H9 (cell line): ENCODE measurements at regions not wholly inside any gene's neighbourhood (a gene's known extent, or its start where the extent isn't known, plus 50 kb on each side); places are given as distances from the start of the nearest gene placed in this dataset.

Experiments used
- DNase-seq: peaks from one replicate; pipeline ENCODE4 v3.0.0-alpha.2; 2017
- H2AFZ ChIP-seq: one replicate; pipeline ENCODE4 v1.6.1; 2013; ENCODE audit warnings: mild to moderate bottlenecking, low read length, control low read depth, moderate library complexity
- H2AK5ac ChIP-seq: 2 replicates; pipeline ENCODE4 v1.6.1; 2013; ENCODE audit warnings: low read length, control low read depth, mixed read lengths; ENCODE audit not compliant: insufficient read length
- H2BK120ac ChIP-seq: one replicate; pipeline ENCODE4 v1.6.1; 2013; ENCODE audit warnings: low read depth, mild to moderate bottlenecking, low read length, control low read depth, inconsistent platforms; ENCODE audit not compliant: poor library complexity, severe bottlenecking
- H2BK12ac ChIP-seq: 2 replicates; pipeline ENCODE4 v1.6.1; 2013; ENCODE audit warnings: low read length, control low read depth, mixed read lengths, low read depth; ENCODE audit not compliant: insufficient read length
- H2BK15ac ChIP-seq: 2 replicates; pipeline ENCODE4 v1.6.1; 2013; ENCODE audit warnings: low read depth, low read length, control low read depth
- H2BK20ac ChIP-seq: one replicate; pipeline ENCODE4 v1.6.1; 2013; ENCODE audit warnings: low read depth, mild to moderate bottlenecking, low read length, control low read depth, inconsistent platforms; ENCODE audit not compliant: poor library complexity, severe bottlenecking
- H2BK5ac ChIP-seq: 2 replicates; pipeline ENCODE4 v1.6.1; 2013; ENCODE audit warnings: low read length, control low read depth, mixed read lengths; ENCODE audit not compliant: insufficient read length
- H3K14ac ChIP-seq: 2 replicates; pipeline ENCODE4 v1.6.1; 2013; ENCODE audit warnings: low read length, control low read depth; ENCODE audit not compliant: insufficient read depth
- H3K18ac ChIP-seq: 2 replicates; pipeline ENCODE4 v1.6.1; 2013; ENCODE audit warnings: low read depth, mild to moderate bottlenecking, mixed read lengths, low read length, control low read depth; ENCODE audit not compliant: insufficient read length
- H3K23ac ChIP-seq: 2 replicates; pipeline ENCODE4 v1.6.1; 2013; ENCODE audit warnings: low read length, control low read depth, mixed read lengths, low read depth; ENCODE audit not compliant: insufficient read length
- H3K23me2 ChIP-seq: 2 replicates; pipeline ENCODE4 v1.6.1; 2013; ENCODE audit warnings: low read depth, mild to moderate bottlenecking, mixed read lengths, low read length, control low read depth; ENCODE audit not compliant: insufficient read length, poor library complexity, severe bottlenecking
- H3K27ac ChIP-seq: 2 replicates; pipeline ENCODE4 v1.5.1; 2013; ENCODE audit warnings: low read length, control low read depth, mixed read lengths, low read depth; ENCODE audit not compliant: insufficient read length
- H3K27me3 ChIP-seq: 2 replicates; pipeline ENCODE4 v1.6.1; 2013; ENCODE audit warnings: low read length, control low read depth, inconsistent platforms; ENCODE audit not compliant: insufficient read depth
- H3K4ac ChIP-seq: 2 replicates; pipeline ENCODE4 v1.6.1; 2013; ENCODE audit warnings: low read depth, mild to moderate bottlenecking, control low read depth, inconsistent platforms, low read length, moderate library complexity
- H3K4me1 ChIP-seq: 2 replicates; pipeline ENCODE4 v1.6.1; 2013; ENCODE audit warnings: low read length, control low read depth, inconsistent platforms; ENCODE audit not compliant: insufficient read depth
- H3K4me2 ChIP-seq: 2 replicates; pipeline ENCODE4 v1.6.1; 2013; ENCODE audit warnings: low read length, control low read depth, mixed read lengths; ENCODE audit not compliant: insufficient read length, insufficient read depth
- H3K56ac ChIP-seq: 2 replicates; pipeline ENCODE4 v1.6.1; 2013; ENCODE audit warnings: low read depth, mild to moderate bottlenecking, mixed read lengths, low read length, control low read depth; ENCODE audit not compliant: insufficient read length
- H3K79me1 ChIP-seq: 2 replicates; pipeline ENCODE4 v1.6.1; 2013; ENCODE audit warnings: low read depth, mild to moderate bottlenecking, moderate library complexity, low read length, control low read depth, inconsistent platforms; ENCODE audit not compliant: insufficient read depth, poor library complexity, severe bottlenecking
- H3K79me2 ChIP-seq: 2 replicates; pipeline ENCODE4 v1.6.1; 2013; ENCODE audit warnings: low read length, control low read depth, inconsistent platforms; ENCODE audit not compliant: insufficient read depth
- H3K9ac ChIP-seq: 2 replicates; pipeline ENCODE4 v1.6.1; 2013; ENCODE audit warnings: low read length, control low read depth, mixed read lengths; ENCODE audit not compliant: insufficient read length; ENCODE audit errors: extremely low read depth
- H3K9me3 ChIP-seq: one replicate; pipeline ENCODE4 v1.6.1; 2013; ENCODE audit warnings: low read depth, low read length, inconsistent platforms; ENCODE audit not compliant: control insufficient read depth
- H3T11ph ChIP-seq: one replicate; pipeline ENCODE4 v1.6.1; 2013; ENCODE audit warnings: mild to moderate bottlenecking, low read length, control low read depth, inconsistent platforms
- H4K20me1 ChIP-seq: one replicate; pipeline ENCODE4 v1.6.1; 2013; ENCODE audit not compliant: control insufficient read depth, insufficient read length, insufficient read depth
- H4K5ac ChIP-seq: 2 replicates; pipeline ENCODE4 v1.6.1; 2013; ENCODE audit warnings: low read depth, mild to moderate bottlenecking, mixed read lengths, low read length, control low read depth; ENCODE audit not compliant: insufficient read length
- H4K8ac ChIP-seq: replicated peaks from 2 replicates; pipeline ENCODE4 v1.6.1; 2013; ENCODE audit warnings: low read length, control low read depth, mixed read lengths, low read depth; ENCODE audit not compliant: insufficient read length
- H4K91ac ChIP-seq: 2 replicates; pipeline ENCODE4 v1.6.1; 2013; ENCODE audit warnings: low read depth, mild to moderate bottlenecking, moderate library complexity, mixed read lengths, low read length, control low read depth; ENCODE audit not compliant: insufficient read length
- H3K27ac Mint-ChIP-seq, 3 experiments: 2 replicates in 2 of 3; 3 replicates in 1 of 3; pipeline ENCODE4 v1.8.0; 2020 to 2021; ENCODE audit warnings: mixed read lengths in 3 of 3, mild to moderate bottlenecking in 1 of 3, moderate library complexity in 1 of 3
- H3K27me3 Mint-ChIP-seq: 2 replicates; pipeline ENCODE4 v1.8.0; 2021; ENCODE audit warnings: low read depth, mild to moderate bottlenecking, moderate library complexity, mixed read lengths
- H3K36me3 Mint-ChIP-seq, 3 experiments: 2 replicates in 2 of 3; 3 replicates in 1 of 3; pipeline ENCODE4 v1.8.0; 2020 to 2021; ENCODE audit warnings: low read depth in 3 of 3, mixed read lengths in 3 of 3; ENCODE audit not compliant: insufficient read depth in 1 of 3
- H3K4me1 Mint-ChIP-seq, 2 experiments: 2 replicates each; pipeline ENCODE4 v1.8.0; 2020; ENCODE audit warnings: mixed read lengths in 2 of 2
- H3K4me3 Mint-ChIP-seq, 2 experiments: 2 replicates in 1 of 2; 3 replicates in 1 of 2; pipeline ENCODE4 v1.8.0; 2020 to 2021; ENCODE audit warnings: mild to moderate bottlenecking in 2 of 2, mixed read lengths in 2 of 2, moderate library complexity in 1 of 2
- H3K9me3 Mint-ChIP-seq, 2 experiments: 2 replicates in 1 of 2; 3 replicates in 1 of 2; pipeline ENCODE4 v1.8.0; 2020; ENCODE audit warnings: mild to moderate bottlenecking in 2 of 2, mixed read lengths in 2 of 2, moderate library complexity in 1 of 2
- CTCF ChIP-seq: fragments of 200-600 bp; sonication (generic); conservative IDR thresholded peaks from 3 replicates; pipeline ENCODE4 v1.8.0; 2021; ENCODE audit warnings: antibody characterized with exemption, mild to moderate bottlenecking
- WGBS: extraction: QIAGEN DNeasy Blood & Tissue Kit; methylation state at CpG from one replicate; pipeline ENCODE4 v1.1.7; 2013; ENCODE audit warnings: missing lambda C conversion rate, low lambda C conversion rate, mixed read lengths; ENCODE audit not compliant: insufficient read length; ENCODE audit errors: extremely low coverage; 5-methylcytosine and 5-hydroxymethylcytosine counted together

DNA sequence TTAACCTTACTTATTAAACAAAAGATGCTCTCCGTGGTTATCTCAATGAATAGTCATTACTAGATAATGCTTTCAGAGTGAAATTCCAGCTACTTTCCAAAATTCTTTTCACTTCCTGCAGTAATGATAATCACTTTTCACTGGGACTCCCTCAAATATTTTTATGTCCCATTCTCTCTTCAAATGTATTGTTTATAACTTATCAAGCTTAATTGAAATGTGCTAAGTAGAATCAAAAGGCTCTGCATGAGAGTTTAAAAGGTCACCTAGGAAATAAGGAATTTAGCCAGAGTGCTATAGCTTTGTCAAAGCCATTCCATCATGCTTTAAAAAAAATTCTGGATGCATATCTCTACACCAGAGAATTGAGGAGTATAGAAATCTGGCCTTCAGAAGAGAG, 106.4 kb downstream of the ODF2L start:
- Mint-ChIP-seq H3K4me1 (no peaks in the 10 kb centered on the region), H3K27ac (no peak overlapping the region), H3K9me3 (peaks cover 0 to 4% of the 10 kb centered on the region in 2 experiments; a peak in 1 of 5 replicates), H3K4me3 (no peak overlapping the region), H3K27me3 (no peaks in the 10 kb centered on the region), H3K36me3 (peaks cover 0 to 5% (median 0%) of the 10 kb centered on the region in 3 experiments; a peak in 2 of 7 replicates)
- Histone ChIP-seq H4K91ac (no peak overlapping the region), H3K79me1 (no peaks in the 10 kb centered on the region), H3K27ac (no peak overlapping the region), H3K14ac (no peak overlapping the region), H2BK20ac (no peak overlapping the region), H3K4me2 (no peak overlapping the region), H3K79me2 (no peaks in the 10 kb centered on the region), H2BK5ac (no peak overlapping the region), H3K9me3 (no peaks in the 10 kb centered on the region), H3K56ac (no peak overlapping the region), H2BK12ac (no peak overlapping the region), H3K18ac (no peak overlapping the region), H3T11ph (no peak overlapping the region), H3K27me3 (no peaks in the 10 kb centered on the region), H3K4me1 (no peaks in the 10 kb centered on the region), H2AFZ (no peak overlapping the region), H2BK15ac (no peak overlapping the region), H3K9ac (no peak overlapping the region), H3K23ac (no peak overlapping the region), H4K5ac (no peak overlapping the region), H3K23me2 (no peaks in the 10 kb centered on the region), H2BK120ac (no peak overlapping the region), H4K20me1 (no peaks in the 10 kb centered on the region), H4K8ac (no peak overlapping the region), H2AK5ac (no peak overlapping the region), H3K4ac (no peak overlapping the region)
- no peak for TF ChIP-seq CTCF
- no peak for DNase-seq
- whole genome bisulfite sequencing: no CpG with 5 or more reads among the region's 1 CpG
